Astrocyte (in vitro differentiated cells and primary cell): ENCODE measurements at regions not wholly inside any gene's neighbourhood (a gene's known extent, or its start where the extent isn't known, plus 50 kb on each side); places are given as distances from the start of the nearest gene placed in this dataset.

Experiments
- DNase-seq: peaks from one replicate; pipeline ENCODE4 v3.0.0-alpha.2; 2010; ENCODE audit warnings: low read depth
- FAIRE-seq: peaks from 2 replicates; lab custom pipeline; 2011; peaks lifted over from hg19 to GRCh38; lab: Jason Lieb, UNC
- H2AFZ ChIP-seq: 2 replicates; pipeline ENCODE4 v1.6.0; 2012; ENCODE audit warnings: low read depth, low read length, inconsistent platforms
- H3K27ac ChIP-seq: 2 replicates; pipeline ENCODE4 v1.5.1; 2011; ENCODE audit warnings: low read depth, low read length, inconsistent platforms
- H3K27me3 ChIP-seq: 2 replicates; pipeline ENCODE4 v1.6.0; 2011; ENCODE audit warnings: low read length, inconsistent platforms; ENCODE audit not compliant: insufficient read depth
- H3K36me3 ChIP-seq: 2 replicates; pipeline ENCODE4 v1.5.1; 2011; ENCODE audit warnings: low read length, inconsistent platforms; ENCODE audit not compliant: insufficient read depth
- H3K4me1 ChIP-seq: 2 replicates; pipeline ENCODE4 v1.5.1; 2011; ENCODE audit warnings: low read length, inconsistent platforms; ENCODE audit not compliant: insufficient read depth
- H3K4me2 ChIP-seq: 2 replicates; pipeline ENCODE4 v1.6.0; 2012; ENCODE audit warnings: low read length, inconsistent platforms
- H3K4me3 ChIP-seq: 2 replicates; pipeline ENCODE4 v1.5.1; 2011; ENCODE audit warnings: low read depth, mild to moderate bottlenecking, low read length, inconsistent platforms; ENCODE audit not compliant: insufficient read depth
- H3K79me2 ChIP-seq: 2 replicates; pipeline ENCODE4 v1.6.0; 2012; ENCODE audit warnings: mild to moderate bottlenecking, low read length, inconsistent platforms; ENCODE audit not compliant: insufficient read depth
- H3K9ac ChIP-seq: 2 replicates; pipeline ENCODE4 v1.6.0; 2012; ENCODE audit warnings: mild to moderate bottlenecking, low read length, inconsistent platforms
- H3K9me3 ChIP-seq: 2 replicates; pipeline ENCODE4 v1.5.1; 2012; ENCODE audit warnings: low read depth, mild to moderate bottlenecking, low read length, inconsistent platforms; ENCODE audit not compliant: insufficient read depth
- H4K20me1 ChIP-seq: 2 replicates; pipeline ENCODE4 v1.6.0; 2012; ENCODE audit warnings: low read length, inconsistent platforms; ENCODE audit not compliant: insufficient read depth
- H3K27ac Mint-ChIP-seq: one replicate; pipeline ENCODE4 v1.8.0; 2021; ENCODE audit warnings: mild to moderate bottlenecking, mixed read lengths; ENCODE audit not compliant: unreplicated experiment
- H3K27me3 Mint-ChIP-seq: one replicate; pipeline ENCODE4 v1.8.0; 2021; ENCODE audit warnings: low read depth, mixed read lengths; ENCODE audit not compliant: unreplicated experiment
- H3K36me3 Mint-ChIP-seq: one replicate; pipeline ENCODE4 v1.8.0; 2021; ENCODE audit warnings: low read depth, mixed read lengths; ENCODE audit not compliant: unreplicated experiment
- H3K4me1 Mint-ChIP-seq: one replicate; pipeline ENCODE4 v1.8.0; 2021; ENCODE audit warnings: low read depth, mixed read lengths; ENCODE audit not compliant: unreplicated experiment
- H3K4me3 Mint-ChIP-seq: one replicate; pipeline ENCODE4 v1.8.0; 2021; ENCODE audit warnings: mild to moderate bottlenecking, moderate library complexity, mixed read lengths; ENCODE audit not compliant: unreplicated experiment
- H3K9me3 Mint-ChIP-seq: one replicate; pipeline ENCODE4 v1.8.0; 2021; ENCODE audit warnings: mild to moderate bottlenecking, mixed read lengths; ENCODE audit not compliant: unreplicated experiment
- CTCF ChIP-seq: IDR thresholded peaks from 2 replicates; pipeline ENCODE4 v1.5.1; 2011; ENCODE audit warnings: low read depth, mild to moderate bottlenecking, inconsistent platforms, low read length, moderate library complexity; ENCODE audit not compliant: insufficient read depth
- EZH2 ChIP-seq: IDR thresholded peaks from 2 replicates; pipeline ENCODE4 v1.6.1; 2012; ENCODE audit warnings: mild to moderate bottlenecking, low read length, inconsistent platforms; ENCODE audit not compliant: insufficient read depth

GRCh38 chrX:99938464-99938863 lies 471.6 kb downstream of the PCDH19 start:
- Mint-ChIP-seq H3K27ac (no peak overlapping the region), H3K9me3 (no peaks in the 10 kb centered on the region), H3K4me3 (no peak overlapping the region), H3K4me1 (no peaks in the 10 kb centered on the region), H3K27me3 (no peaks in the 10 kb centered on the region), H3K36me3 (no peaks in the 10 kb centered on the region)
- no peaks in the 10 kb centered on the region for H3K4me1 ChIP-seq
- no peaks in the 10 kb centered on the region for H4K20me1 ChIP-seq
- H3K27ac ChIP-seq: no peak overlapping the region
- no peak for TF ChIP-seq EZH2
- no peak for TF ChIP-seq CTCF
- no peak overlapping the region for H3K9ac ChIP-seq
- no peak for DNase-seq
- no peak overlapping the region for H3K4me3 ChIP-seq
- no peak overlapping the region for H2AFZ ChIP-seq
- H3K4me2 ChIP-seq: no peak overlapping the region
- no peak for FAIRE-seq
- no peaks in the 10 kb centered on the region for H3K27me3 ChIP-seq
- H3K79me2 ChIP-seq: no peaks in the 10 kb centered on the region
- H3K9me3 ChIP-seq: no peaks in the 10 kb centered on the region
- H3K36me3 ChIP-seq: no peaks in the 10 kb centered on the region

- H3K4me1 ChIP-seq: no peaks in the 10 kb centered on the region
- no peaks in the 10 kb centered on the region for H3K27me3 ChIP-seq
- no peak for FAIRE-seq
- H2AFZ ChIP-seq: no peak overlapping the region
- no peaks in the 10 kb centered on the region for H3K79me2 ChIP-seq
- TF ChIP-seq EZH2: no peak
- TF ChIP-seq CTCF: no peak
- no peak for DNase-seq
- no peak overlapping the region for H3K4me2 ChIP-seq
- H3K27ac ChIP-seq: no peak overlapping the region
- no peaks in the 10 kb centered on the region for H3K9me3 Mint-ChIP-seq
- no peak overlapping the region for H3K4me3 Mint-ChIP-seq
- no peaks in the 10 kb centered on the region for H3K27me3 Mint-ChIP-seq
- no peaks in the 10 kb centered on the region for H3K36me3 ChIP-seq
- H3K9me3 ChIP-seq: no peaks in the 10 kb centered on the region
- no peaks in the 10 kb centered on the region for H3K4me1 Mint-ChIP-seq
- H3K36me3 Mint-ChIP-seq: no peaks in the 10 kb centered on the region
- H4K20me1 ChIP-seq: no peaks in the 10 kb centered on the region
- no peak overlapping the region for H3K27ac Mint-ChIP-seq
- H3K4me3 ChIP-seq: no peak overlapping the region
- H3K9ac ChIP-seq: no peak overlapping the region
These were observed 476.2 kb downstream of the PCDH19 start for GRCh38 chrX:99933865-99934264.

GRCh38 chrX:99914635-99915034 lies 495.4 kb downstream of the PCDH19 start:
- Histone ChIP-seq H3K36me3 (no peaks in the 10 kb centered on the region), H3K79me2 (no peaks in the 10 kb centered on the region), H3K9me3 (no peaks in the 10 kb centered on the region), H3K4me3 (no peak overlapping the region), H3K27me3 (no peaks in the 10 kb centered on the region), H3K9ac (no peak overlapping the region), H4K20me1 (no peaks in the 10 kb centered on the region), H3K4me1 (no peaks in the 10 kb centered on the region), H3K27ac (no peak overlapping the region), H3K4me2 (no peak overlapping the region), H2AFZ (no peak overlapping the region)
- FAIRE-seq: no peak
- no peak for DNase-seq
- Mint-ChIP-seq H3K27ac (no peak overlapping the region), H3K4me3 (no peak overlapping the region), H3K36me3 (no peaks in the 10 kb centered on the region), H3K9me3 (no peaks in the 10 kb centered on the region), H3K27me3 (no peaks in the 10 kb centered on the region), H3K4me1 (peaks cover 4% of the 10 kb centered on the region)
- TF ChIP-seq CTCF: no peak
- TF ChIP-seq EZH2: no peak
